ENCODE measurements at regions not wholly inside any gene's neighbourhood (a gene's known extent, or its start where the extent isn't known, plus 50 kb on each side); places are given as distances from the start of the nearest gene placed in this dataset.

- no peak for TF ChIP-seq YY1 (IDR thresholded peaks at IDR 0.05; ENCODE audit: insufficient read depth, insufficient read length)
- no peak for TF ChIP-seq ZNF274 (IDR thresholded peaks at IDR 0.05; ENCODE audit: low read depth, low read length)
- no peak for TF ChIP-seq SUZ12 (IDR thresholded peaks at IDR 0.05; ENCODE audit: extremely low read depth, insufficient read depth, insufficient read length)
Observed at GRCh38 chr14:71365361-71365760, 458.1 kb downstream of the PCNX1 start.
